Adrenal gland (tissue), 9 donors: ENCODE measurements at regions not wholly inside any gene's neighbourhood (a gene's known extent, or its start where the extent isn't known, plus 50 kb on each side); places are given as distances from the start of the nearest gene placed in this dataset.

ENCODE experiments used
- DNase-seq, 7 donors: peaks; one replicate each; pipeline ENCODE4 v3.0.0-alpha.2; 2019 to 2020
- H3K27ac ChIP-seq, 5 donors: fragments of 200-600 bp; sonication (generic) in 4 of 5; 1 replicate in 3 of 5; 2 replicates in 2 of 5; pipeline versions ENCODE4 v1.5.1 to v1.8.0; 2016 to 2020; ENCODE audit warnings: mild to moderate bottlenecking in 1 of 5
- H3K27me3 ChIP-seq: fragments of 200-600 bp; 2 replicates; pipeline ENCODE4 v1.8.0; 2021
- H3K36me3 ChIP-seq, 2 donors: fragments of 200-600 bp; replicated peaks in 1 of 2; 1 replicate in 1 of 2; 2 replicates in 1 of 2; pipeline versions ENCODE4 v1.5.1 to v1.8.0; 2018 to 2022
- H3K4me1 ChIP-seq, 2 donors: fragments of 200-600 bp; replicated peaks in 1 of 2; 1 replicate in 1 of 2; 2 replicates in 1 of 2; pipeline versions ENCODE4 v1.5.1 to v1.8.0; 2018 to 2021
- H3K4me3 ChIP-seq, 4 donors: fragments of 200-600 bp; sonication (generic) in 3 of 4; one replicate each; pipeline ENCODE4 v1.5.1; 2016 to 2018
- H3K9me3 ChIP-seq, 3 donors: fragments of 200-600 bp; sonication (generic) in 1 of 3; replicated peaks in 1 of 3; 1 replicate in 2 of 3; 2 replicates in 1 of 3; pipeline versions ENCODE4 v1.5.1 to v1.8.0; 2016 to 2021
- POLR2A ChIP-seq, 2 donors: fragments of 450-650 bp; IDR thresholded peaks; one replicate each; pipeline ENCODE4 v1.6.1; 2017; ENCODE audit warnings: antibody characterized with exemption in 2 of 2, mild to moderate bottlenecking in 2 of 2, moderate library complexity in 1 of 2
- WGBS, 4 donors: extraction: QIAGEN DNeasy Blood & Tissue Kit in 2 of 4; methylation state at CpG; one replicate each; pipeline versions ENCODE4 v1.1.5 to v1.1.7; 2013 to 2017; 5-methylcytosine and 5-hydroxymethylcytosine counted together
- intact Hi-C, 2 donors: fragments of 100-400 bp; cut with DNase I; formaldehyde crosslinking; loops; one replicate each; pipeline versions ENCODE4 v1.14.1 to v1.15.0; 2022 to 2023
- TF ChIP-seq, protein P1 (sequence below), 6 experiments: fragments of 450-650 bp in 4 of 6; fragments of 200-600 bp in 2 of 6; sonication (generic) in 1 of 6; IDR thresholded peaks; 1 replicate in 5 of 6; 2 replicates in 1 of 6; pipeline versions ENCODE4 v1.5.1 to v1.8.0; 2016 to 2021; ENCODE audit warnings: antibody characterized with exemption in 6 of 6, mild to moderate bottlenecking in 2 of 6, moderate library complexity in 1 of 6
- donor health status: healthy with polysubstance abuse.
- donor health status: Bipolar disorder and iron deficiency.
- donor health status: DM: yes; HTN: yes; CAD: no.
- donor health status: DM: no; HTN: no; CAD: no.
- donor health status: DM: no; HTN: no; CAD: no.

DNA sequence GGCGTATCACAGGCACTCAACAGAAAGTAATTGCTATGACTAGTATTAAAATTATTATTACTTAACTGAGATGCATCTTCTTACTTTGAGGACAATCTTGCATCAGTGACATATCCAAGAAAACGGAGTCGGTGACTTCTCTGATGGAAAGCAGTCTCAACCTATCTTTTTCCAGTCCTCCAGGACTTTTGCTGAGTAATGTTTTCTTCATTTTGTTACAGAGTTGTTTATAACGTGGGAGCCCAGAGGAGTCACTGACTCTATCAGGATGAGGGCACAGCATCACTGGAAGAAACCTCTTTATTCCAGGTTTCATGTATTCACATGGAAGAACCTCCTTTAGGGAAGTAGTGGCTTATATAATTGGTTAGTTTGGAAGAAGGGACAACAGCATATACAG, 51.5 kb upstream of the MELK start:
- WGBS, 4 donors = 69 to 74% (median 73%) methylated on average over 4 of the region's 4 CpGs
- Histone ChIP-seq H3K9me3 (no peaks in the 10 kb centered on the region), H3K4me1 (no peaks in the 10 kb centered on the region), H3K36me3 (no peaks in the 10 kb centered on the region), H3K4me3 (no peak overlapping the region), H3K27me3 (no peaks in the 10 kb centered on the region), H3K27ac (no peak overlapping the region)
- DNase-seq = no peak
- intact Hi-C loops = no loop called here
- no peak for TF ChIP-seq POLR2A (IDR thresholded peaks at IDR 0.05)
- TF ChIP-seq, protein P1, sequence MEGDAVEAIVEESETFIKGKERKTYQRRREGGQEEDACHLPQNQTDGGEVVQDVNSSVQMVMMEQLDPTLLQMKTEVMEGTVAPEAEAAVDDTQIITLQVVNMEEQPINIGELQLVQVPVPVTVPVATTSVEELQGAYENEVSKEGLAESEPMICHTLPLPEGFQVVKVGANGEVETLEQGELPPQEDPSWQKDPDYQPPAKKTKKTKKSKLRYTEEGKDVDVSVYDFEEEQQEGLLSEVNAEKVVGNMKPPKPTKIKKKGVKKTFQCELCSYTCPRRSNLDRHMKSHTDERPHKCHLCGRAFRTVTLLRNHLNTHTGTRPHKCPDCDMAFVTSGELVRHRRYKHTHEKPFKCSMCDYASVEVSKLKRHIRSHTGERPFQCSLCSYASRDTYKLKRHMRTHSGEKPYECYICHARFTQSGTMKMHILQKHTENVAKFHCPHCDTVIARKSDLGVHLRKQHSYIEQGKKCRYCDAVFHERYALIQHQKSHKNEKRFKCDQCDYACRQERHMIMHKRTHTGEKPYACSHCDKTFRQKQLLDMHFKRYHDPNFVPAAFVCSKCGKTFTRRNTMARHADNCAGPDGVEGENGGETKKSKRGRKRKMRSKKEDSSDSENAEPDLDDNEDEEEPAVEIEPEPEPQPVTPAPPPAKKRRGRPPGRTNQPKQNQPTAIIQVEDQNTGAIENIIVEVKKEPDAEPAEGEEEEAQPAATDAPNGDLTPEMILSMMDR (IDR thresholded peaks at IDR 0.05) = no peak

DNA sequence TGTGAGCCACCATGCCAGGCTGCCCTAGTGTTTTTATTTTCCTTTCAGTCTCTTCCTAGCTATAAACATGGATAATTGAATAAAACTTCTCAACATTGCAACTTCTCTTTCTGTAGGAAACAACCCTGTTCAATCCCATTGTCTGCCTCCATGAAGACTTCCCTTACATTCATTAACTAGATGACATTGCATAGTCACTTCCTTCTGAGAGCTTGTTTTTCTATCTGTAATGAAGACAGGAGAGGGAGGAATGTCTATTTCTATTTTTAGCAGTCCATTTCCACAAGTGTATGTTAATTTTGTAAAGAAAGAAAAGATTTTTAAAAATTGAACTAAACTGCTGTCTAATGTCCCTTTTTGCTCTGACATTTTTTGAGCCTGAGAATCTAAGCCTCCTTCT, 55.6 kb upstream of the MELK start:
- no peaks in the 10 kb centered on the region for H3K4me1 ChIP-seq
- no peaks in the 10 kb centered on the region for H3K27me3 ChIP-seq
- no peaks in the 10 kb centered on the region for H3K9me3 ChIP-seq
- no peak for DNase-seq
- TF ChIP-seq, protein P1 (IDR thresholded peaks at IDR 0.05) = no peak
- TF ChIP-seq POLR2A (IDR thresholded peaks at IDR 0.05) = no peak
- H3K36me3 ChIP-seq = no peaks in the 10 kb centered on the region
- no peak overlapping the region for H3K27ac ChIP-seq
- H3K4me3 ChIP-seq = no peak overlapping the region
- intact Hi-C loops = no loop called here

DNA sequence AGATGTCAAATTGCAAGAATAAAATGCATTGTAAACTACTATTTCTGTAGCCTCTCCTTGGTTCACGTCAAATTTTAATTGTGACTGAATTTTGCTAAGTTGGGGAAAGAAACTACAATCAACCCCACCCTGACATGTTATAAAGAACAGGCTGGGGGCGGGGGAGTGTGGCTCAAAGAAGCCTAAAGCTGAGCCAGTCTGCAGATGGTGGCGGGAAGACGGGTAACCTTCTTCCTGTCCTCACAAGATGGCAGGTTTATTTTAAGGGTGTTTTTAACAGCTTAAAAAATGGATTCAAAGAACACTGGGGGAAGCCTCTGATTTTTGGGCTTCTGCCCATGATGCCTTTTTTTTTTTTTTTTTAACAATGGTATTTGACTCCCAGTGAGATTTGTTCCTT, 68.5 kb upstream of the MELK start:
- Histone ChIP-seq H3K4me3 (no peak overlapping the region), H3K9me3 (no peaks in the 10 kb centered on the region), H3K36me3 (no peaks in the 10 kb centered on the region), H3K27ac (no peak overlapping the region), H3K4me1 (no peaks in the 10 kb centered on the region), H3K27me3 (no peaks in the 10 kb centered on the region)
- no peak for DNase-seq
- intact Hi-C loops = no loop called here
- 75 to 84% (median 80%) methylated on average over 4 of the region's 4 CpGs for WGBS, 4 donors
- TF ChIP-seq POLR2A (IDR thresholded peaks at IDR 0.05) = no peak
- TF ChIP-seq, protein P1 (IDR thresholded peaks at IDR 0.05) = no peak

DNA sequence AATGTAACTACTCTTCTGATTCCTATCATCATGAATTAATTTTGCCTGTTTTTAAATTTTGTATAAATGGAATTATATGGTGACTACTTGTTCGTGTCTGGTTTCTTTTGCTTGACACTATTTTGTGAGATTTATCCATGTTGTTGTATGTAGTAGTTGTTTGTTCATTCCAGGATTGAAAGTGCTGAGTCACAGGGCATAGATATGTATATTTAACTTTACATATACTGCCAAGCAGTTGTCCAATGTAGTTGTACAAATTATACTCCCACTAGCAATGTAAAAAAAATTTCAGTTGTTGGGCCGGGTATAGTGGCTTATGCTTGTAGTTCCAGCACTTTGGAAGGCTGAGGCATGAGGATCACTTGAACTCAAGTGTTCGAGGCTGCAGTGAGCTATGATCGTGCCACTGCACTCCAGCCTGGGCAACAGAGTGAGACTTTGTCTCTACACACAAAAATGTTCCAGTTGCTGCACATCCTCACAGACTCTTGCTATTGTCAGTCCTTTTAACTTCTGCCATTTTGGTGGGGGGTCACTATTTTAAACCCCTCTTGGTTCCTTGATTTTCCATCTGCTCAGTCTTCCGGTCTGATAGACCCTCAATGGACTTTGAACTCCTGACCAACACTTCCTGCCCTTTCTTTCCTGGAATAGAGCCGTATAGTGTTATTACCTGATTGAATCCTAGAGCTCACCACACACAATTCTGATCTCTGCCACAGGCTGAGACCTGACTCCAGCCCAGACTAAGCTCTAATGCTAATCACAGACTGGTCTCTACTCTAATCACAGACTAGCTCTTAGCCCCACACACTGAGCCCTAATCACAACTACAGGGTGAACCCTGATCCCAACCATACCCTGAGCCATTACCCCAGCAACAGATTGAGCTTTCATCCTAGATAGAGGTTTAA, 69.3 kb upstream of the MELK start:
- DNase-seq = no peak
- TF ChIP-seq, protein P1 (IDR thresholded peaks at IDR 0.05) = no peak
- no peak for TF ChIP-seq POLR2A (IDR thresholded peaks at IDR 0.05)
- no peaks in the 10 kb centered on the region for H3K27me3 ChIP-seq
- H3K9me3 ChIP-seq = no peaks in the 10 kb centered on the region
- 80 to 91% (median 84%) methylated on average over 6 of the region's 6 CpGs for WGBS, 4 donors
- intact Hi-C loops = no loop called here
- no peaks in the 10 kb centered on the region for H3K36me3 ChIP-seq
- no peak overlapping the region for H3K4me3 ChIP-seq
- H3K4me1 ChIP-seq = no peaks in the 10 kb centered on the region
- H3K27ac ChIP-seq = no peak overlapping the region
